Neural progenitor cell (in vitro differentiated cells): ENCODE measurements at regions not wholly inside any gene's neighbourhood (a gene's known extent, or its start where the extent isn't known, plus 50 kb on each side); places are given as distances from the start of the nearest gene placed in this dataset.
A peak's percentile ranks its signal among the peaks of the same experiment; 100 is the strongest.

Source experiments
- DNase-seq: peaks from one replicate; pipeline ENCODE4 v3.0.0-alpha.2; 2016; ENCODE audit warnings: low spot score
- H2AFZ ChIP-seq: fragments of 200-600 bp; sonication (generic); replicated peaks from 2 replicates; pipeline ENCODE4 v1.6.1; 2016; ENCODE audit warnings: antibody characterized with exemption
- H3F3A ChIP-seq: fragments of 200-600 bp; sonication (generic); 2 replicates; pipeline ENCODE4 v1.6.1; 2016; ENCODE audit warnings: antibody characterized with exemption, low read depth
- H3K27ac ChIP-seq: fragments of 200-600 bp; sonication (generic); 2 replicates; pipeline ENCODE4 v1.5.1; 2016; ENCODE audit warnings: mild to moderate bottlenecking
- H3K27me3 ChIP-seq: fragments of 200-600 bp; sonication (generic); 2 replicates; pipeline ENCODE4 v1.6.1; 2016; ENCODE audit warnings: mild to moderate bottlenecking, moderate library complexity
- H3K36me3 ChIP-seq: fragments of 200-600 bp; sonication (generic); 2 replicates; pipeline ENCODE4 v1.5.1; 2016
- H3K4me1 ChIP-seq: fragments of 200-600 bp; sonication (generic); 2 replicates; pipeline ENCODE4 v1.6.1; 2016; ENCODE audit warnings: mixed run types
- H3K4me2 ChIP-seq: fragments of 200-600 bp; sonication (generic); 2 replicates; pipeline ENCODE4 v1.6.1; 2016
- H3K4me3 ChIP-seq: fragments of 200-600 bp; sonication (generic); 2 replicates; pipeline ENCODE4 v1.5.1; 2016
- H3K79me2 ChIP-seq: fragments of 200-600 bp; sonication (generic); 2 replicates; pipeline ENCODE4 v1.6.1; 2016; ENCODE audit warnings: low read depth
- H3K9ac ChIP-seq: fragments of 200-600 bp; sonication (generic); 2 replicates; pipeline ENCODE4 v1.6.1; 2016
- H3K9me3 ChIP-seq: fragments of 200-600 bp; sonication (generic); 2 replicates; pipeline ENCODE4 v1.5.1; 2016; ENCODE audit warnings: low read depth
- H4K20me1 ChIP-seq: fragments of 200-600 bp; sonication (generic); 2 replicates; pipeline ENCODE4 v1.6.1; 2016; ENCODE audit warnings: low read depth
- H3K27ac Mint-ChIP-seq: 3 replicates; pipeline ENCODE4 v1.8.0; 2021; ENCODE audit warnings: mixed read lengths
- H3K27me3 Mint-ChIP-seq: 2 replicates; pipeline ENCODE4 v1.8.0; 2022; ENCODE audit warnings: low read depth, mild to moderate bottlenecking, inconsistent platforms, moderate library complexity, mixed read lengths; ENCODE audit not compliant: insufficient read depth
- H3K36me3 Mint-ChIP-seq: 3 replicates; pipeline ENCODE4 v1.8.0; 2021; ENCODE audit warnings: mixed read lengths
- H3K4me1 Mint-ChIP-seq: 3 replicates; pipeline ENCODE4 v1.8.0; 2021; ENCODE audit warnings: mixed read lengths
- H3K4me3 Mint-ChIP-seq: 3 replicates; pipeline ENCODE4 v1.8.0; 2021; ENCODE audit warnings: mild to moderate bottlenecking, moderate library complexity, mixed read lengths
- H3K9me3 Mint-ChIP-seq: 3 replicates; pipeline ENCODE4 v1.8.0; 2020; ENCODE audit warnings: mixed read lengths
- EZH2 ChIP-seq: fragments of 200-600 bp; sonication (generic); IDR thresholded peaks from 2 replicates; pipeline ENCODE4 v1.6.1; 2017; ENCODE audit warnings: antibody characterized with exemption, mild to moderate bottlenecking, moderate library complexity
- EZH2phosphoT487 ChIP-seq: fragments of 200-600 bp; sonication (generic); IDR thresholded peaks from 2 replicates; pipeline ENCODE4 v1.6.1; 2017; ENCODE audit warnings: antibody characterized with exemption
- TF ChIP-seq, protein P1 (sequence below): fragments of 200-600 bp; sonication (generic); IDR thresholded peaks from 2 replicates; pipeline ENCODE4 v1.5.1; 2017; ENCODE audit warnings: antibody characterized with exemption, mild to moderate bottlenecking

DNA sequence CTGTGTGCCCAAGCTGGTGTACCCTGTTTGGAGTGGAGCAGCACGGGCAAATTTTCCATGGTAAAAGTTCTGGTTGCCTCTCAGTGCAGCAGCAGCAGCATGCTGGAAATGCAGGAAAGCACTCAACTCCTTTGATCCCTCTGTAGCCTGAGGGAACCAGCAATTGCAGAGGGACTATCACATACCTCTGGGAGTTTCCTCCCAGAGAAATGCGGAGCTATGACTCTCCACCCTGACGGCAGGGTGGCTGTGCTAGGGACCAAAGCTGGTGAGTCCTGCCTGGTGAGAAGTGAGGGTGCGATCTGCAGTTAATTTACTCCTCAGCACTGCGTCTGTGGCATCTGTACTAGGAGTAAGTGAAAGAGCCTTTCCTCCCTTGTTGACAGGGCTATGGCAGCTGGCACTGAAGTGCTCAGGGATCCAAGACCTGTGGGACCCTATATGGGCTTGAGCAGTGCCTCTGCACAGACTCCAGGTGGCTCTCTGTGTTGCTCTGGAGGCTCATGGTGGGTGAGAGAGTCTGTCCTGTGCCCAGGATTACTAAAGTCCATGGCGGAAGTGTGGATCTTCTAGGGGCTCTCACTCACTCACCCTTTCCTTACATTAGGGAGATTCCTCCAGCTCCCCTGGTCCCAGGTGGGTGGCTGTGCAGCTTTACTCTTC lies 601.2 kb upstream of the TYRP1 start:
- peaks cover 2% of the 10 kb centered on the region for H3K27me3 Mint-ChIP-seq
- Histone ChIP-seq H3K27ac (no peak overlapping the region), H4K20me1 (no peaks in the 10 kb centered on the region), H3K4me2 (no peak overlapping the region), H3K27me3 (no peaks in the 10 kb centered on the region), H3F3A (no peaks in the 10 kb centered on the region), H3K9me3 (no peaks in the 10 kb centered on the region), H2AFZ (peak overlapping the region; percentile 50), H3K36me3 (no peaks in the 10 kb centered on the region), H3K4me3 (no peak overlapping the region), H3K4me1 (no peaks in the 10 kb centered on the region), H3K9ac (no peak overlapping the region), H3K79me2 (no peaks in the 10 kb centered on the region)
- H3K27ac Mint-ChIP-seq: no peak overlapping the region
- H3K4me3 Mint-ChIP-seq: no peak overlapping the region
- H3K36me3 Mint-ChIP-seq: no peaks in the 10 kb centered on the region
- H3K4me1 Mint-ChIP-seq: no peaks in the 10 kb centered on the region
- TF ChIP-seq EZH2phosphoT487 (no peak), EZH2 (no peak)
- TF ChIP-seq, protein P1, sequence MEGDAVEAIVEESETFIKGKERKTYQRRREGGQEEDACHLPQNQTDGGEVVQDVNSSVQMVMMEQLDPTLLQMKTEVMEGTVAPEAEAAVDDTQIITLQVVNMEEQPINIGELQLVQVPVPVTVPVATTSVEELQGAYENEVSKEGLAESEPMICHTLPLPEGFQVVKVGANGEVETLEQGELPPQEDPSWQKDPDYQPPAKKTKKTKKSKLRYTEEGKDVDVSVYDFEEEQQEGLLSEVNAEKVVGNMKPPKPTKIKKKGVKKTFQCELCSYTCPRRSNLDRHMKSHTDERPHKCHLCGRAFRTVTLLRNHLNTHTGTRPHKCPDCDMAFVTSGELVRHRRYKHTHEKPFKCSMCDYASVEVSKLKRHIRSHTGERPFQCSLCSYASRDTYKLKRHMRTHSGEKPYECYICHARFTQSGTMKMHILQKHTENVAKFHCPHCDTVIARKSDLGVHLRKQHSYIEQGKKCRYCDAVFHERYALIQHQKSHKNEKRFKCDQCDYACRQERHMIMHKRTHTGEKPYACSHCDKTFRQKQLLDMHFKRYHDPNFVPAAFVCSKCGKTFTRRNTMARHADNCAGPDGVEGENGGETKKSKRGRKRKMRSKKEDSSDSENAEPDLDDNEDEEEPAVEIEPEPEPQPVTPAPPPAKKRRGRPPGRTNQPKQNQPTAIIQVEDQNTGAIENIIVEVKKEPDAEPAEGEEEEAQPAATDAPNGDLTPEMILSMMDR: no peak
- DNase-seq: peak; percentile 1
- H3K9me3 Mint-ChIP-seq: no peaks in the 10 kb centered on the region

DNA sequence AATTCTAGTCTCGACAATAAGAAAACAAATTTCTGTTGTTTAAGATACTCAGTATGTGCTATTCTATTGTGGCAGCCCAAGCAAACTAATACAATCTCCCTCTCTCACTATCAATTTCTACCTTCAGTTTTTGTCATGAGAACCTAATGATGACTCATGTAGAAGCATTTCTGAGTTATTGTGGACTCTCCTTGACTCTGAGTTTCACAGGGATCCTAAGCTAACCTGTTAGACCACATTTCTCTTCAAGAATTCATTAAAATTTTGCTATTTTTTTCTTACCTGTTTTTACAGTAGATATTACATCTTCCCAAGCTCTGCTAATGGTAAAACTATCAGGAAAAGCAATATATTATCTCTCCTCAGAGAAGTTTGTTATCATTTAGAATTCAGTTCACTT lies 599.1 kb upstream of the TYRP1 start:
- Histone ChIP-seq H3K27ac (no peak overlapping the region), H3K4me3 (no peak overlapping the region), H3K36me3 (no peaks in the 10 kb centered on the region), H2AFZ (no peak overlapping the region), H3K9me3 (no peaks in the 10 kb centered on the region), H3K4me1 (no peaks in the 10 kb centered on the region), H3F3A (no peaks in the 10 kb centered on the region), H4K20me1 (no peaks in the 10 kb centered on the region), H3K27me3 (no peaks in the 10 kb centered on the region), H3K9ac (no peak overlapping the region), H3K4me2 (no peak overlapping the region), H3K79me2 (no peaks in the 10 kb centered on the region)
- DNase-seq: no peak
- Mint-ChIP-seq H3K27ac (no peak overlapping the region), H3K4me3 (no peak overlapping the region), H3K9me3 (no peaks in the 10 kb centered on the region), H3K4me1 (no peaks in the 10 kb centered on the region), H3K27me3 (no peaks in the 10 kb centered on the region), H3K36me3 (no peaks in the 10 kb centered on the region)
- no peak for TF ChIP-seq EZH2
- TF ChIP-seq, protein P1: no peak
- no peak for TF ChIP-seq EZH2phosphoT487

DNA sequence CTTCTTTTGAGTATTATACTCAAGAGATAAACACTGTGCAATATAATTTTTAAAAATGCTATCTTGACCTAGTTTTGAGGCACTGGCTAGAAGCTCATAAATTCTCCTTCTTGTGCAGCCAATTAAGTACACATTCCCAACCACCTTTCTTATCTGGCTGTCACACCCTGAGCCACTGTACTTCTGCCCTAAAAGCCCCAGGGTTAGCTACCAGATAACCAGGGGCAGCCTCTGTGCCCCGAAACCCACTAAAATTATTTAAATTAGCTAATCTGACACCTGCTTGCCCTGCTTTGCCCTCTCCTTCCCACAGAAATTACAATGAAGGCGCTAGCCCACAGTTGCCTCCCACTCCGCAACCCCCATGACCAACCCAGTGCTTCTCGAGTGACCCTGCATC lies 597.3 kb upstream of the TYRP1 start:
- no peaks in the 10 kb centered on the region for H3K36me3 Mint-ChIP-seq
- H3K27me3 Mint-ChIP-seq: no peaks in the 10 kb centered on the region
- no peak overlapping the region for H3K9ac ChIP-seq
- no peak overlapping the region for H2AFZ ChIP-seq
- TF ChIP-seq EZH2phosphoT487: no peak
- TF ChIP-seq, protein P1: no peak
- TF ChIP-seq EZH2: no peak
- peaks cover 4% of the 10 kb centered on the region for H3K9me3 Mint-ChIP-seq
- H3K27ac Mint-ChIP-seq: no peak overlapping the region
- no peak overlapping the region for H3K4me3 Mint-ChIP-seq
- H3K36me3 ChIP-seq: no peaks in the 10 kb centered on the region
- no peaks in the 10 kb centered on the region for H3K4me1 ChIP-seq
- no peaks in the 10 kb centered on the region for H3K79me2 ChIP-seq
- no peak overlapping the region for H3K4me2 ChIP-seq
- peaks cover 6% of the 10 kb centered on the region for H3K9me3 ChIP-seq
- no peaks in the 10 kb centered on the region for H3F3A ChIP-seq
- H4K20me1 ChIP-seq: no peaks in the 10 kb centered on the region
- no peak overlapping the region for H3K4me3 ChIP-seq
- no peaks in the 10 kb centered on the region for H3K4me1 Mint-ChIP-seq
- H3K27me3 ChIP-seq: no peaks in the 10 kb centered on the region
- H3K27ac ChIP-seq: no peak overlapping the region
- DNase-seq: no peak
